Astrocyte of the spinal cord (primary cell): ENCODE measurements at regions not wholly inside any gene's neighbourhood (a gene's known extent, or its start where the extent isn't known, plus 50 kb on each side); places are given as distances from the start of the nearest gene placed in this dataset.
A peak's percentile ranks its signal among the peaks of the same experiment; 100 is the strongest.

ENCODE experiments used
- DNase-seq: peaks from one replicate; pipeline ENCODE4 v3.0.0; 2011; ENCODE audit warnings: low read depth, low spot score
- H3K4me3 ChIP-seq: 2 replicates; pipeline ENCODE4 v1.5.1; 2011; ENCODE audit warnings: low read depth, mild to moderate bottlenecking, low read length, moderate library complexity
- CTCF ChIP-seq: IDR thresholded peaks from 2 replicates; pipeline ENCODE4 v1.5.1; 2012; ENCODE audit warnings: low read depth, mild to moderate bottlenecking, low read length, inconsistent platforms
- in situ Hi-C: cut with HindIII; loops from 2 replicates; pipeline ENCODE4 v1.10.0; 2017; ENCODE audit warnings: low sequenced_read_pairs

DNA sequence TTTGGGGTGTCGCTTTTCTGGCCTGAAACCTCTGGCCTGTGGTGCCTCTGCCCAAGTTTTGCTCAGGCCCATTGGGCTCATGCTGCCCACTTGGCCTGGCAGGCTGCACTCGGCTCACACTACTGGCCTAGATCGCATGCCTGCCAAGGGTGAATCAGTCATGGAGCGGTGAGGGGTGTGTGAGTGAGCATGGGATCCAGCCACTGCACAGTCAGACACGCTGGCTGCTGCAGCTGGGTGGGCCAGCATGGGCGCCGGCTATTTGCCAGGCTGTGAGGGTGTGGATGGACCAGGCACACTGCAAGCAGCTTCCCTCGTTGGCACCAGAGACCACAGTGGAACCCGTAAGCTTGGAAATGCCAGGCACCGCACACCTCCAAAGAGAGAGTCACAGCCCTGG, 145.4 kb upstream of the CNR1 start:
- no peak for TF ChIP-seq CTCF
- in situ Hi-C loops: no loop called here
- DNase-seq: no peak
- no peak overlapping the region for H3K4me3 ChIP-seq

- no peak for DNase-seq
- in situ Hi-C loops: no loop called here
- no peak overlapping the region for H3K4me3 ChIP-seq
- TF ChIP-seq CTCF: no peak
Measured at GRCh38 chr6:88304520-88304919, 138.4 kb upstream of the CNR1 start.

DNA sequence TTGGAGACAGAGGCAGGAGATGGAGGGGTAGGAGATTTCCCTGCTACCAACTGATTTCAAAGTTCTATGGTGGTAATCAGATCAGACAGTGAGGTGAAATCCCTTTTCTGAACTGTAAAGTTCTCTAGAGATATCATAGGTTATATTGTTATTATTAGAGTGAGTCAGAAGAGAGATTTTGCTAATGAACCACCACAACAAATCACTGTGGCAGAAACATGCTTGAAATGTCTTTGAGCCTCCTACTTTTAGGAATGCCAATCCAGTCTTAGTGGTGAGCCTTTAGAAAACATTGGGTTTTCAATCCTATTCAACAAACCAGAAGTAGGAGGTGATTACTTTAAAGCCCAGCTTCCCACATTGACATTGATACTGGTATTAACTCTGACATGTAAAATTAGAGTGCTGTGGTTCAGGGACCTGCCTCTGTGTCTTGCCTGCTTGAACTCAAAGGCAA, 136.7 kb upstream of the CNR1 start:
- peak; percentile 35 for DNase-seq
- in situ Hi-C loops: no loop called here
- no peak for TF ChIP-seq CTCF
- no peak overlapping the region for H3K4me3 ChIP-seq

GRCh38 chr6:88301888-88302768, 136.0 kb upstream of the CNR1 start:
- in situ Hi-C loops: no loop called here
- no peak overlapping the region for H3K4me3 ChIP-seq
- no peak for TF ChIP-seq CTCF
- DNase-seq: no peak

GRCh38 chr6:88301256-88301655, 135.1 kb upstream of the CNR1 start:
- in situ Hi-C loops: no loop called here
- H3K4me3 ChIP-seq: no peak overlapping the region
- no peak for TF ChIP-seq CTCF
- peak; percentile 13 for DNase-seq

DNA sequence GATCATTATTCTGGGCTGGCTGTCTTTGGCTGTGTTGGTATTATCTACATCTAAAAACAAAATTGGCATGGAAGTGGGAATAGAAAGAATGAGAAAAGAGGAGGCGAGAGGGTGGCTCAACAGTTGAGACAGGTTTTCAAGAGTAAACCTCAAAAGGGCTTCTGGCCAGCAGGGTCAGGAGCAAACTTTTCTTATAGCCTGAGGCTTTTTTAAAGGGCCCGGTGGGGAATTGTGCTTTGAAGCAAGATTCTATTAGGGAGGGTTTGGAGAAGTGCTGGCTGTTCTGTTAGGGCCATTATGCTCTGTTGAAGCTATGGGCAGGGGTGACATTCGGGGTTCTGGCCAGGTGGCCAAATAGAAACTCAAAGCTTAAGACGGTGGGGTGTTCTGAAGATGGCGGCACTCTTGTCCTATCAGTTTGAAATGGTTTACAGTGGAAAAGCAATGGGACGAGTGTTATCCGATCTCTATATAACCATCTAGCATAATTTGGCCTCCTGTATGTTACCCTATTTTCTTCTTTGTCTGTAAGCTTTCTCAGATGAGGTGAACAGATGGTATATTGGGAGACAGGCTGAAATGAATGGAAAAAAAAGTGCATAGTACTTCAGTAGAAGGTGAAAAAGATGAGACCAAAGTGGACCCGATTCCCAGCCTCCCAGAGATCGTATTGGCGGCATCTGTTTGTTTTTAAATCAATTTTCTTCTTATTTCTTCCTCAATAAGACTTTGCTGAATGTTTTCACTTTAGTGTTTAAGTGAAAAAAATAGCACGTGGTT, 132.1 kb upstream of the CNR1 start:
- no peak overlapping the region for H3K4me3 ChIP-seq
- no peak for DNase-seq
- in situ Hi-C loops: no loop called here
- no peak for TF ChIP-seq CTCF
